ENCODE measurements at regions not wholly inside any gene's neighbourhood (a gene's known extent, or its start where the extent isn't known, plus 50 kb on each side); places are given as distances from the start of the nearest gene placed in this dataset.

DNA sequence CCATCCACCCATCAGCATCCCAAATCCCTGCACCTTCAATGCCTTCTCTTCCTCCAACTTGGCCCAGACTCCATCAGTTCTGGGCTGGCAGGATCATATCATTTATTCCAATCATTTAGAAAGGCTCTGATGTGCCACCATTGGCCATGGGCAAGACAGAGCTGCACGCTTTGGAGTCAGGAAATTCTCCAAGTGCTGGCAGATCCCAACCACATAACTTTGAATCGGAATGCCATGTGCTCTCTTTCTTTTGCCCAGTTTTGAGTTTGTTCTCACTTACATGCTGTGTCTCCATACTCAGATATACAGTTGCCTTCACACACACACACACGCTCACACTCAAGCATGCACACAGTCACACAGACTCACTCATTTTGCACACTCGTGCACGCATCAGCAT, 85.7 kb upstream of the GHITM start:
- TF ChIP-seq CTCF (IDR thresholded peaks at IDR 0.05) = no peak
- TF ChIP-seq ZFX (IDR thresholded peaks at IDR 0.05; ENCODE audit: borderline replicate concordance) = no peak
